DND-41 (cell line): ENCODE measurements at regions not wholly inside any gene's neighbourhood (a gene's known extent, or its start where the extent isn't known, plus 50 kb on each side); places are given as distances from the start of the nearest gene placed in this dataset.

Experiments
- ATAC-seq: fragments of 200-7000 bp; cut with Tn5 transposase; 3 replicates; pipeline ENCODE4 v1.9.1; 2021; ENCODE audit warnings: low read depth; ENCODE audit not compliant: insufficient read depth
- DNase-seq: peaks from one replicate; pipeline ENCODE4 v3.0.0-alpha.2; 2020
- H2AFZ ChIP-seq: 2 replicates; pipeline ENCODE4 v1.6.0; 2012; ENCODE audit warnings: low read depth, low read length
- H3K27ac ChIP-seq: 2 replicates; pipeline ENCODE4 v1.5.1; 2012; ENCODE audit warnings: low read length, inconsistent platforms
- H3K27me3 ChIP-seq: fragments of 200-600 bp; sonication (generic); 2 replicates; pipeline ENCODE4 v1.6.0; 2012; ENCODE audit warnings: low read length, mild to moderate bottlenecking, inconsistent platforms; ENCODE audit not compliant: insufficient read depth, poor library complexity
- H3K36me3 ChIP-seq: 2 replicates; pipeline ENCODE4 v1.5.1; 2012; ENCODE audit warnings: low read length, inconsistent platforms; ENCODE audit not compliant: insufficient read depth
- H3K4me1 ChIP-seq: 2 replicates; pipeline ENCODE4 v1.5.1; 2012; ENCODE audit warnings: mild to moderate bottlenecking, low read length; ENCODE audit not compliant: insufficient read depth
- H3K4me2 ChIP-seq: 2 replicates; pipeline ENCODE4 v1.6.0; 2012; ENCODE audit warnings: mild to moderate bottlenecking, moderate library complexity, low read length, inconsistent platforms; ENCODE audit not compliant: insufficient read depth
- H3K4me3 ChIP-seq, 2 experiments: fragments of 200-600 bp in 1 of 2; shearing (Covaris generic) in 1 of 2; 2 replicates each; pipeline ENCODE4 v1.5.1; 2012 to 2016; ENCODE audit warnings: inconsistent platforms in 2 of 2, low read length in 2 of 2, mild to moderate bottlenecking in 2 of 2, low read depth in 1 of 2, moderate library complexity in 1 of 2
- H3K79me2 ChIP-seq: 2 replicates; pipeline ENCODE4 v1.6.0; 2012; ENCODE audit warnings: low read length, inconsistent platforms; ENCODE audit not compliant: insufficient read depth
- H3K9ac ChIP-seq: 2 replicates; pipeline ENCODE4 v1.6.0; 2012; ENCODE audit warnings: low read depth, mild to moderate bottlenecking, inconsistent platforms, low read length, moderate library complexity
- H3K9me3 ChIP-seq: 2 replicates; pipeline ENCODE4 v1.5.1; 2012; ENCODE audit warnings: low read length, moderate library complexity, mild to moderate bottlenecking, inconsistent platforms; ENCODE audit not compliant: insufficient read depth, severe bottlenecking
- H4K20me1 ChIP-seq: 2 replicates; pipeline ENCODE4 v1.6.0; 2012; ENCODE audit warnings: low read length; ENCODE audit not compliant: insufficient read depth
- EZH2 ChIP-seq: IDR thresholded peaks from 3 replicates; pipeline ENCODE4 v1.6.1; 2012; ENCODE audit warnings: borderline replicate concordance, low read depth, mild to moderate bottlenecking, moderate library complexity, low read length, inconsistent platforms; ENCODE audit not compliant: severe bottlenecking
- TF ChIP-seq, protein P1 (sequence below): IDR thresholded peaks from 2 replicates; pipeline ENCODE4 v1.5.1; 2012; ENCODE audit warnings: borderline replicate concordance, low read length, moderate library complexity, mild to moderate bottlenecking; ENCODE audit not compliant: poor library complexity, severe bottlenecking; ENCODE audit errors: extremely low read depth

DNA sequence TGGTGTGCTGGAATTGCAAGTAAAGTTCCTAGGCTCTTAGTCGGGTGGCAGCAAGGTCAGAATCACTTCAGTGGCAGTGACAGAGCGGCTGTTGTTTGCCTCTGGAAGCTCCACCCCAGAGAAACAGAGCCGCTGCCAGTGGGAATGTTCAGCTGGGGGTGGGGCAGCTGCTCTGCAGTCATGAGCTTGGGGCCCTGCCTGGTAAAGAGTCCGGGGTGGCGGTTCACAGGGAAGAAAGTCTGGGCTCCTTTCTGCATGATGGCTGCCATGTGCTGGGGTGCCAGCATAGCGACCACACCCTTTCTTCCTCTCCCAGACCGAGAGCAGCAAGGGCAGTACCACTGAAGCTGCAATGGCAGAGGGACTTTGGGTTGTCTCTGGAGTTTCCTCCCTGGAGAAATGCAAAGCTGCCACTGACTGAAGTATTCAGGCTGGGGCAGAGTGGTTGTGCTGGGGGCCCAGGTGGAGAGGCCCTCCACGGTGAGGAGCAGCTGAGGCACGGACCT lies 108.8 kb upstream of the CENPE start:
- no peaks in the 10 kb centered on the region for H4K20me1 ChIP-seq
- ATAC-seq: no peak
- H3K36me3 ChIP-seq: no peaks in the 10 kb centered on the region
- H2AFZ ChIP-seq: no peak overlapping the region
- H3K4me2 ChIP-seq: no peak overlapping the region
- H3K9me3 ChIP-seq: no peaks in the 10 kb centered on the region
- H3K27me3 ChIP-seq: no peaks in the 10 kb centered on the region
- H3K9ac ChIP-seq: no peak overlapping the region
- H3K4me3 ChIP-seq: no peak overlapping the region
- no peak overlapping the region for H3K27ac ChIP-seq
- TF ChIP-seq, protein P1, sequence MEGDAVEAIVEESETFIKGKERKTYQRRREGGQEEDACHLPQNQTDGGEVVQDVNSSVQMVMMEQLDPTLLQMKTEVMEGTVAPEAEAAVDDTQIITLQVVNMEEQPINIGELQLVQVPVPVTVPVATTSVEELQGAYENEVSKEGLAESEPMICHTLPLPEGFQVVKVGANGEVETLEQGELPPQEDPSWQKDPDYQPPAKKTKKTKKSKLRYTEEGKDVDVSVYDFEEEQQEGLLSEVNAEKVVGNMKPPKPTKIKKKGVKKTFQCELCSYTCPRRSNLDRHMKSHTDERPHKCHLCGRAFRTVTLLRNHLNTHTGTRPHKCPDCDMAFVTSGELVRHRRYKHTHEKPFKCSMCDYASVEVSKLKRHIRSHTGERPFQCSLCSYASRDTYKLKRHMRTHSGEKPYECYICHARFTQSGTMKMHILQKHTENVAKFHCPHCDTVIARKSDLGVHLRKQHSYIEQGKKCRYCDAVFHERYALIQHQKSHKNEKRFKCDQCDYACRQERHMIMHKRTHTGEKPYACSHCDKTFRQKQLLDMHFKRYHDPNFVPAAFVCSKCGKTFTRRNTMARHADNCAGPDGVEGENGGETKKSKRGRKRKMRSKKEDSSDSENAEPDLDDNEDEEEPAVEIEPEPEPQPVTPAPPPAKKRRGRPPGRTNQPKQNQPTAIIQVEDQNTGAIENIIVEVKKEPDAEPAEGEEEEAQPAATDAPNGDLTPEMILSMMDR: no peak
- no peak for TF ChIP-seq EZH2
- DNase-seq: no peak
- no peaks in the 10 kb centered on the region for H3K79me2 ChIP-seq
- H3K4me1 ChIP-seq: no peaks in the 10 kb centered on the region

DNA sequence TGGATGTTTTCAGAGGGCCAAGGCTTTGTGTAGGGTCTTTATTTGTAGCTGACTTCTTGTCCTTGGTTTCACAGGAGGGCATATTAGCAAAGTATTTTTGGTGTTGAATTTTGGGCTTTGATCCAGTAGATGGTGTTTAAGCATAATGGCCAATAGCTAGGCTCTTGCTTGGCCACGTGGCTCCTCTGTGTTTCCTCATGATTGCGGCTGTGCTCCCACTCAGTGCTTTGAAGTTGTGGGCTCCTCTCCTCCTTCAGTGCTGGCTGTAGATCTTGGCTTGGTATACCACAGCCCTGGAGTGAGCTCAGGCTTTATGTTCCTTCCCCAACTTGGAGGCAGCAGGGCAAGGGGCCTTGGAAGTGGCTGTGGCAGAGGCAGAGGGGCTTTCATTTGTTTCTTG lies 107.2 kb upstream of the CENPE start:
- H2AFZ ChIP-seq: no peak overlapping the region
- H3K36me3 ChIP-seq: no peaks in the 10 kb centered on the region
- TF ChIP-seq, protein P1: no peak
- TF ChIP-seq EZH2: no peak
- no peaks in the 10 kb centered on the region for H3K9me3 ChIP-seq
- no peak overlapping the region for H3K4me2 ChIP-seq
- no peak overlapping the region for H3K9ac ChIP-seq
- no peaks in the 10 kb centered on the region for H3K4me1 ChIP-seq
- ATAC-seq (no peak), DNase-seq (no peak)
- no peaks in the 10 kb centered on the region for H3K79me2 ChIP-seq
- H3K27ac ChIP-seq: no peak overlapping the region
- no peaks in the 10 kb centered on the region for H3K27me3 ChIP-seq
- H3K4me3 ChIP-seq: no peak overlapping the region
- H4K20me1 ChIP-seq: no peaks in the 10 kb centered on the region

DNA sequence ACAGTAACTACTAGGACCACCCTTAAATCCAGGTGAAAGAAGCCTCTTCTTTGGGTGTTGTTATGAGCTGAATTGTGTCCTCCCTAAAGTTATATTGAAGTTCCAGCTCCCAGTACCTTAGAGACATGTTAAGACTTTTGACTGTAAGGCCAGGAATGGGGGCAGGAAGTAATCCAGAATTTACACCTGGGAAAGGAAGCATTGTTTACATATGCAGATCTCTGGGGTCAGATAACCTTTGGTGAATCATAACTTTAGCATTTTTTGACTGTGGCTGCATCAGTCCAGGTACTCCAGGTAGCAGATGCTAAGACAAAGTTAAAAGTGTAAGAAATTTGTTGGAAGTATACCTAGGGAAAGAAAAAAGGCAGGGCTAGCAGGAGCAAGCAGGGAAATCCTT lies 104.9 kb upstream of the CENPE start:
- Histone ChIP-seq H3K79me2 (no peaks in the 10 kb centered on the region), H2AFZ (no peak overlapping the region), H3K4me3 (no peak overlapping the region; a peak in 1 of 4 replicates), H3K27ac (no peak overlapping the region), H4K20me1 (no peaks in the 10 kb centered on the region), H3K36me3 (no peaks in the 10 kb centered on the region), H3K4me2 (no peak overlapping the region), H3K9me3 (no peaks in the 10 kb centered on the region), H3K9ac (no peak overlapping the region), H3K4me1 (no peaks in the 10 kb centered on the region), H3K27me3 (no peaks in the 10 kb centered on the region)
- no peak for DNase-seq
- no peak for TF ChIP-seq EZH2
- TF ChIP-seq, protein P1: no peak
- ATAC-seq: no peak

DNA sequence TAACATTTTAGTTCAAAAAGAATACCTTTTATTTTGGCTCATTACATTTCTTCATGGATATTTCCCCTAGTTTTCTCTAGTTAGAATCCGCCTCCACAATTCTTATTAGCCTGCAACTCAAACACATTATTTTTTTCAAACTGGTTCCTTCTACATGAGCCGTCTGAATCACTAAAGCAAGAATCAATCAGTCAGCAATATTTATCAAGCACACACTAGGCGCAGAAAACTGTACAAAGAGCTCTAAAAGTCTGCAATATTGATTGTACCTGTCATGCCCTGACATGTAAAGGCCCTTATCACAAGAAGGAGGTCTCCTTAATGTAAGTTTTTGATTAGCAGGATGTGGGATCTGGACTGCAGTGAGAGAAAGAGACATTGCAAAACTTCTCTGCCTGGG lies 94.8 kb upstream of the CENPE start:
- H3K9ac ChIP-seq: no peak overlapping the region
- H3K36me3 ChIP-seq: no peaks in the 10 kb centered on the region
- no peaks in the 10 kb centered on the region for H3K9me3 ChIP-seq
- H3K27me3 ChIP-seq: peaks cover 5% of the 10 kb centered on the region
- ATAC-seq: no peak
- H3K4me1 ChIP-seq: no peaks in the 10 kb centered on the region
- H2AFZ ChIP-seq: no peak overlapping the region
- H3K4me3 ChIP-seq: no peak overlapping the region
- H3K27ac ChIP-seq: no peak overlapping the region
- no peak for TF ChIP-seq EZH2
- TF ChIP-seq, protein P1: no peak
- H3K4me2 ChIP-seq: no peak overlapping the region
- no peak for DNase-seq
- no peaks in the 10 kb centered on the region for H4K20me1 ChIP-seq
- H3K79me2 ChIP-seq: no peaks in the 10 kb centered on the region
